GM23338 (cell line): ENCODE measurements at regions not wholly inside any gene's neighbourhood (a gene's known extent, or its start where the extent isn't known, plus 50 kb on each side); places are given as distances from the start of the nearest gene placed in this dataset.

ENCODE experiments used
- ATAC-seq: fragments of 200-7000 bp; cut with Tn5 transposase; 3 replicates; pipeline ENCODE4 v1.9.1; 2020
- DNase-seq: peaks from one replicate; pipeline ENCODE4 v3.0.0-alpha.2; 2015; ENCODE audit warnings: low spot score
- H2AFZ ChIP-seq: fragments of 200-600 bp; sonication (generic); 2 replicates; pipeline ENCODE4 v1.8.0; 2016; ENCODE audit warnings: antibody characterized with exemption, mild to moderate bottlenecking, moderate library complexity
- H3F3A ChIP-seq: fragments of 200-600 bp; sonication (generic); replicated peaks from 2 replicates; pipeline ENCODE4 v1.8.0; 2017; ENCODE audit warnings: antibody characterized with exemption, mixed run types, low read depth
- H3K27ac ChIP-seq: fragments of 200-600 bp; sonication (generic); 2 replicates; pipeline ENCODE4 v1.6.1; 2016; ENCODE audit warnings: low read depth
- H3K27me3 ChIP-seq: fragments of 200-600 bp; sonication (generic); 2 replicates; pipeline ENCODE4 v1.8.0; 2016; ENCODE audit warnings: mild to moderate bottlenecking, mixed run types, moderate library complexity; ENCODE audit not compliant: insufficient read depth
- H3K36me3 ChIP-seq: fragments of 200-600 bp; sonication (generic); 2 replicates; pipeline ENCODE4 v1.8.0; 2016; ENCODE audit warnings: mild to moderate bottlenecking; ENCODE audit not compliant: insufficient read depth
- H3K4me1 ChIP-seq: fragments of 200-600 bp; sonication (generic); 2 replicates; pipeline ENCODE4 v1.8.0; 2016; ENCODE audit warnings: mild to moderate bottlenecking, moderate library complexity; ENCODE audit not compliant: insufficient read depth
- H3K4me2 ChIP-seq: fragments of 200-600 bp; sonication (generic); 2 replicates; pipeline ENCODE4 v1.7.1; 2017; ENCODE audit warnings: mixed run types
- H3K4me3 ChIP-seq: fragments of 200-600 bp; sonication (generic); 2 replicates; pipeline ENCODE4 v1.6.1; 2016; ENCODE audit warnings: mixed run types
- H3K79me2 ChIP-seq: fragments of 200-600 bp; sonication (generic); replicated peaks from 2 replicates; pipeline ENCODE4 v1.8.0; 2017; ENCODE audit warnings: mild to moderate bottlenecking; ENCODE audit not compliant: insufficient read depth
- H3K9me2 ChIP-seq: fragments of 200-600 bp; sonication (generic); 2 replicates; pipeline ENCODE4 v1.8.0; 2017; ENCODE audit not compliant: insufficient read depth
- H4K20me1 ChIP-seq: fragments of 200-600 bp; sonication (generic); replicated peaks from 2 replicates; pipeline ENCODE4 v1.8.0; 2017; ENCODE audit warnings: mild to moderate bottlenecking; ENCODE audit not compliant: insufficient read depth
- H3K27ac Mint-ChIP-seq: 2 replicates; pipeline ENCODE4 v1.8.0; 2020; ENCODE audit warnings: inconsistent platforms, mild to moderate bottlenecking, moderate library complexity, mixed read lengths
- H3K27me3 Mint-ChIP-seq: 3 replicates; pipeline ENCODE4 v1.8.0; 2022; ENCODE audit warnings: low read depth, mild to moderate bottlenecking, moderate library complexity, mixed read lengths, inconsistent platforms; ENCODE audit not compliant: insufficient read depth, poor library complexity
- H3K36me3 Mint-ChIP-seq: 3 replicates; pipeline ENCODE4 v1.8.0; 2021; ENCODE audit warnings: low read depth, mild to moderate bottlenecking, inconsistent platforms, moderate library complexity, mixed read lengths
- H3K4me1 Mint-ChIP-seq: 3 replicates; pipeline ENCODE4 v1.8.0; 2020; ENCODE audit warnings: mild to moderate bottlenecking, inconsistent platforms, mixed read lengths
- H3K4me3 Mint-ChIP-seq: 3 replicates; pipeline ENCODE4 v1.8.0; 2021; ENCODE audit warnings: moderate library complexity, mild to moderate bottlenecking, inconsistent platforms, mixed read lengths
- H3K9me3 Mint-ChIP-seq: 3 replicates; pipeline ENCODE4 v1.8.0; 2020; ENCODE audit warnings: moderate library complexity, mild to moderate bottlenecking, inconsistent platforms, mixed read lengths
- ETS1 ChIP-seq: IDR thresholded peaks from 2 replicates; pipeline ENCODE4 v1.6.1; 2016; ENCODE audit warnings: antibody characterized with exemption
- EZH2 ChIP-seq: fragments of 200-600 bp; sonication (generic); IDR thresholded peaks from one replicate; pipeline ENCODE4 v1.8.0; 2017; ENCODE audit warnings: antibody characterized with exemption, mild to moderate bottlenecking, low read depth; ENCODE audit not compliant: unreplicated experiment
- REST ChIP-seq: IDR thresholded peaks from one replicate; pipeline ENCODE4 v1.6.1; 2018; ENCODE audit warnings: antibody characterized with exemption; ENCODE audit not compliant: unreplicated experiment
- STAT1 ChIP-seq: IDR thresholded peaks from one replicate; pipeline ENCODE4 v1.6.1; 2016; ENCODE audit warnings: antibody characterized with exemption; ENCODE audit not compliant: unreplicated experiment
- ZNF331 ChIP-seq: fragments of 250-450 bp; sonication (Bioruptor Pico); IDR thresholded peaks from 2 replicates; pipeline ENCODE4 v1.5.0; 2020; ENCODE audit warnings: low read depth, mild to moderate bottlenecking, moderate library complexity
- ZNF462 ChIP-seq: fragments of 250-450 bp; sonication (Bioruptor Pico); IDR thresholded peaks from 2 replicates; pipeline ENCODE4 v1.5.0; 2020; ENCODE audit warnings: mild to moderate bottlenecking, moderate library complexity

- Mint-ChIP-seq H3K27ac (no peak overlapping the region), H3K4me3 (no peak overlapping the region), H3K9me3 (no peaks in the 10 kb centered on the region; the same call in 2 of the 3 replicates), H3K27me3 (no peaks in the 10 kb centered on the region), H3K4me1 (no peaks in the 10 kb centered on the region), H3K36me3 (no peaks in the 10 kb centered on the region; the same call in 2 of the 3 replicates)
- ATAC-seq: no peak
- no peaks in the 10 kb centered on the region for H3K79me2 ChIP-seq
- no peak for DNase-seq
- no peaks in the 10 kb centered on the region for H3K27me3 ChIP-seq
- H3K4me1 ChIP-seq: no peaks in the 10 kb centered on the region
- H3F3A ChIP-seq: no peaks in the 10 kb centered on the region
- H3K27ac ChIP-seq: no peak overlapping the region
- H3K4me2 ChIP-seq: no peak overlapping the region
- H3K36me3 ChIP-seq: no peaks in the 10 kb centered on the region
- H2AFZ ChIP-seq: no peak overlapping the region
- H3K4me3 ChIP-seq: no peak overlapping the region
- TF ChIP-seq ZNF331 (CRISPR knock-in tag): no peak
- TF ChIP-seq EZH2: no peak
- TF ChIP-seq ETS1: no peak
- no peak for TF ChIP-seq STAT1
- TF ChIP-seq REST: no peak
- no peak for TF ChIP-seq ZNF462 (CRISPR knock-in tag)
- H4K20me1 ChIP-seq: no peaks in the 10 kb centered on the region
- no peaks in the 10 kb centered on the region for H3K9me2 ChIP-seq
These were observed 416.6 kb downstream of the LRIG3 start for GRCh38 chr12:58503731-58504130.
